Calu3 (cell line): ENCODE measurements at regions not wholly inside any gene's neighbourhood (a gene's known extent, or its start where the extent isn't known, plus 50 kb on each side); places are given as distances from the start of the nearest gene placed in this dataset.

Experiments
- BruUV-seq: library from RNA; stranded (reverse); fragments of 400-500 nt; replicated peaks from 2 replicates; lab custom pipeline; 2021; lab: Mats Ljungman, UMichigan
- CTCF ChIA-PET: fragments of 300-600 bp; sonication (Branson Sonifier 250); formaldehyde crosslinking; loops from one replicate; lab custom pipeline; 2022; ENCODE audit warnings: antibody characterized with exemption; lab: Charles Lee
- DNase-seq: peaks from one replicate; pipeline ENCODE4 v3.0.0; 2022
- H3K27ac Mint-ChIP-seq: one replicate; pipeline ENCODE4 v1.8.0; 2022; ENCODE audit warnings: mixed read lengths; ENCODE audit not compliant: unreplicated experiment
- H3K27me3 Mint-ChIP-seq: one replicate; pipeline ENCODE4 v1.8.0; 2022; ENCODE audit warnings: mixed read lengths; ENCODE audit not compliant: unreplicated experiment
- H3K36me3 Mint-ChIP-seq: one replicate; pipeline ENCODE4 v1.8.0; 2022; ENCODE audit warnings: mild to moderate bottlenecking, moderate library complexity, mixed read lengths; ENCODE audit not compliant: insufficient read depth, unreplicated experiment
- H3K4me1 Mint-ChIP-seq: one replicate; pipeline ENCODE4 v1.8.0; 2022; ENCODE audit warnings: mild to moderate bottlenecking, low read depth, mixed read lengths; ENCODE audit not compliant: unreplicated experiment
- H3K4me3 Mint-ChIP-seq: one replicate; pipeline ENCODE4 v1.8.0; 2022; ENCODE audit warnings: mild to moderate bottlenecking, low read depth, moderate library complexity, mixed read lengths; ENCODE audit not compliant: unreplicated experiment
- H3K9me3 Mint-ChIP-seq: one replicate; pipeline ENCODE4 v1.8.0; 2022; ENCODE audit warnings: low read depth, mixed read lengths; ENCODE audit not compliant: unreplicated experiment
- intact Hi-C: fragments of 100-400 bp; cut with micrococcal nuclease; formaldehyde crosslinking; loops from one replicate; pipeline ENCODE4 v1.10.0; 2022; ENCODE audit not compliant: unreplicated experiment
- TF ChIP-seq, protein P1 (sequence below): fragments of 200-600 bp; IDR thresholded peaks from one replicate; pipeline ENCODE4 v1.8.0; 2022; ENCODE audit warnings: antibody characterized with exemption; ENCODE audit not compliant: unreplicated experiment

DNA sequence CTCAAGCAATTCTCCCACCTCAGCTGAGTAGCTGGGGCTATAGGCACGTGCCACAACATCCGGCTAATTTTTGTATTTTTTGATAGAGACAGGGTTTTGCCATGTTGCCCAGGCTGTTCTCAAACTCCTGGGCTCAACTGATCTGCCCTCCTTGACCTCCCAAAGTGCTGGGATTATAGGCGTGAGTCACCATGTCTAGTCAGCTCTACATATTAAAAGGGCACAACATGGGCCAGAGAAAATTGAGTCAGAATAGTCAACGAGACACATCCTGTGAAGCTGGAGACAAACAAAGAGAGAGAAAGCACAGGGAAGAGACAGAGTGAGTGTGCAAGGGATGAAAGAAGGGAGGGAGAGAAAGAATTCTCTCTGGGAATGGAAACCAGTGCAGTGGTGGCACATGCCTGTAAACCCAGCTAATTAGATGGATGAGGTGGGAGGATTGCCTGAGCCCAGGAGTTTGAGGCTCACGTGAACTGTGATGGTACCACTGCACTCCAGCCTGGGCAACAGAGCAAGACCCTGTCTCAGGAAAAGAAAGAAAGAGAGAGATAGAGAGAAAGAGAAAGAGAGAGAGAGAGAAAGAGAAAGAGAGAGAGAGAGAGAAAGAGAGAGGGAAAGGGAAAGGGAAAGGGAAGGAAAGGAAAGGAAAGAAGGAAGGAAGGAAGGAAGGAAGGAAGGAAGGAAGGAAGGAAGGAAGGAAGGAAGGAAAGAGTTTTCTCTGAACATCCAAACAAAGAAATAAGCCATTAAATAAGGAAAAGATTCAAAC, 107.2 kb upstream of the SLC25A36 start:
- Mint-ChIP-seq H3K4me1 (no peaks in the 10 kb centered on the region), H3K4me3 (no peak overlapping the region), H3K27ac (no peak overlapping the region), H3K9me3 (no peaks in the 10 kb centered on the region), H3K36me3 (no peaks in the 10 kb centered on the region), H3K27me3 (peaks cover 34% of the 10 kb centered on the region)
- intact Hi-C loops, result no loop called here
- no TSS peak for BruUV-seq
- CTCF ChIA-PET, result no interaction called here
- TF ChIP-seq, protein P1, sequence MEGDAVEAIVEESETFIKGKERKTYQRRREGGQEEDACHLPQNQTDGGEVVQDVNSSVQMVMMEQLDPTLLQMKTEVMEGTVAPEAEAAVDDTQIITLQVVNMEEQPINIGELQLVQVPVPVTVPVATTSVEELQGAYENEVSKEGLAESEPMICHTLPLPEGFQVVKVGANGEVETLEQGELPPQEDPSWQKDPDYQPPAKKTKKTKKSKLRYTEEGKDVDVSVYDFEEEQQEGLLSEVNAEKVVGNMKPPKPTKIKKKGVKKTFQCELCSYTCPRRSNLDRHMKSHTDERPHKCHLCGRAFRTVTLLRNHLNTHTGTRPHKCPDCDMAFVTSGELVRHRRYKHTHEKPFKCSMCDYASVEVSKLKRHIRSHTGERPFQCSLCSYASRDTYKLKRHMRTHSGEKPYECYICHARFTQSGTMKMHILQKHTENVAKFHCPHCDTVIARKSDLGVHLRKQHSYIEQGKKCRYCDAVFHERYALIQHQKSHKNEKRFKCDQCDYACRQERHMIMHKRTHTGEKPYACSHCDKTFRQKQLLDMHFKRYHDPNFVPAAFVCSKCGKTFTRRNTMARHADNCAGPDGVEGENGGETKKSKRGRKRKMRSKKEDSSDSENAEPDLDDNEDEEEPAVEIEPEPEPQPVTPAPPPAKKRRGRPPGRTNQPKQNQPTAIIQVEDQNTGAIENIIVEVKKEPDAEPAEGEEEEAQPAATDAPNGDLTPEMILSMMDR, result no peak
- no peak for DNase-seq

DNA sequence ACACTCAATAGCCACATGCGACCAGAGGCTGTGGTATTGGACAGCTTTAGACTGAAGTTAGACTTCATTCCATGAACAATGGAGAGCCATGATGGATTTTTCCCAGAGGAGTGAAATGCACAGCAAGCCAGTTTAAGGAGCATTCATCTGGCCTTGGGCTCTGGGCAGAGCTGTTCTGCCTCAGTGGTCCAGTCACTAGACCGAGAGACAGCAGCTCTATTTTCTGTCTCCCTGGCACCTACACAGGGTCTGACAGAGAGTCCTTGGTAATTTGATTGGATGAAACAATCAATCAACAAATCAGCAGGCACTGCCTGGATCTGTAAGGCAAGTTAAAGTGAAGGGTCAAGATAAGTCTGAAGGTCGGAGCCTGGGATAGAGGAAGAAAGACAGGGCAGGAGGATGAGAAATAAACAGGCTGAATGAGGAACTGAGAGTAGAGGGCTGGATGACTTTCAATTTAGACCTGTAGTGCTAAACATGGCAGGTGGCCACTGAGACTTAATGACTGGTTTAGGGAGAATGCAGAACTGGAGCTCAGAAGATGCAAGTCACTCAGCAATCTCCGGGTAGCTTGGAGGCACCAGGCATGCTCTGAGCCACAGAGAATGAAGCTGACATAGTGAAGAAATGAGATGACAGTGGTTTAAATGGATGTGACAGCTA, 98.5 kb upstream of the SLC25A36 start:
- no peak for DNase-seq
- Mint-ChIP-seq H3K27ac (no peak overlapping the region), H3K36me3 (no peaks in the 10 kb centered on the region), H3K4me3 (no peak overlapping the region), H3K4me1 (no peaks in the 10 kb centered on the region), H3K9me3 (no peaks in the 10 kb centered on the region), H3K27me3 (peaks cover 65% of the 10 kb centered on the region)
- TF ChIP-seq, protein P1, result no peak
- CTCF ChIA-PET, result no interaction called here
- intact Hi-C loops, result no loop called here
- BruUV-seq, result no TSS peak

DNA sequence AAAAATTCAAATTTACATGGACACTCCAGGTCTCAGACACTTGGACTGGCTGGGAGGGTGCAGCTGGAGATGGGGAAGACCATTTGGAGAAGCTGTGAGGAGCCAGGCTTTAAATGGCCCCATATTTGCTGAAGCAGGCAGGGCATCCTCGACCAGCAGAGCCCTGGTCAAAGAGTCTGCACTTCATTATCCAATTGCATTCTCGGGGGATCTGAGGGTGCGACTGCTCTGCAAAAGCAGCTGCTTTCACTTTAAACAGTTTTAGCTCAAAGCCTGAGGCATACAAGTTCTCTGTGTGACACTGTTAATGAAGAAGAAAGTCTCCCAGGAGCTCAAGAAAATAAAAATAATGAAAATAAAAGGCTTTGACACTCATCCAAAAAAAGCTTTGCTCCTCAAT, 98.0 kb upstream of the SLC25A36 start:
- Mint-ChIP-seq H3K4me1 (no peaks in the 10 kb centered on the region), H3K4me3 (no peak overlapping the region), H3K27me3 (peaks cover 70% of the 10 kb centered on the region), H3K27ac (no peak overlapping the region), H3K36me3 (no peaks in the 10 kb centered on the region), H3K9me3 (no peaks in the 10 kb centered on the region)
- no TSS peak for BruUV-seq
- no peak for DNase-seq
- CTCF ChIA-PET, result no interaction called here
- TF ChIP-seq, protein P1, result no peak
- intact Hi-C loops, result no loop called here

DNA sequence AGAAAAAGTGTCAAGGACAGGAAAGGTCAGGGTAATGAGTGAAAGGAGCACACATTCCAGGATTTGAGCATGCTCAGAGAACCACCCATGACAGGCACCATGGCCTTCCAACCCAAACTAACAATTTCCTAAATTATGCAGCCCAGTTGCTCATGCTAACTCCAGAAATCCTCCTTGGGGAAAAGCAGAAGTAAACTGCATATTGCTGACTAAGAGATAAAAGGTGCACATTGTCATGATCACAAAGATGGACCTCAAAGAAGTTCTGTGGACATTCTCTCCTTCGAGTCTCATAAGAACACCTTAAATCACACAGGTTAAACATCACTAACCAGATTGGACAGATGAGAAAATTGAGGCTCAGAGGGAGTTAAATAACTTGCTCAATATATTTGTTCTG, 97.6 kb upstream of the SLC25A36 start:
- Mint-ChIP-seq H3K36me3 (no peaks in the 10 kb centered on the region), H3K4me3 (no peak overlapping the region), H3K27ac (no peak overlapping the region), H3K9me3 (no peaks in the 10 kb centered on the region), H3K4me1 (no peaks in the 10 kb centered on the region), H3K27me3 (peaks cover 74% of the 10 kb centered on the region)
- TF ChIP-seq, protein P1, result no peak
- no TSS peak for BruUV-seq
- DNase-seq, result no peak
- intact Hi-C loops, result no loop called here
- CTCF ChIA-PET, result no interaction called here
